A549 (cell line): ENCODE measurements at regions not wholly inside any gene's neighbourhood (a gene's known extent, or its start where the extent isn't known, plus 50 kb on each side); places are given as distances from the start of the nearest gene placed in this dataset.
"Not testable (repeated sequence)": the region's sequence is repeated elsewhere in the genome, so short reads cannot be mapped to it uniquely, and the experiment has no call there.

Source experiments
- KDM5A ChIP-seq: fragments of 200-600 bp; sonication (generic); IDR thresholded peaks from 2 replicates; pipeline ENCODE4 v1.6.1; 2016; ENCODE audit warnings: antibody characterized with exemption, mild to moderate bottlenecking
- MAZ ChIP-seq: fragments of 150-350 bp; IDR thresholded peaks from 2 replicates; pipeline ENCODE4 v1.6.1; 2014; ENCODE audit warnings: antibody characterized with exemption, low read depth, low read length, borderline replicate concordance
- NPAS2 ChIP-seq: fragments of 250-450 bp; sonication (Bioruptor Pico); IDR thresholded peaks from 2 replicates; pipeline ENCODE4 v1.8.0; 2022; ENCODE audit warnings: mild to moderate bottlenecking, moderate library complexity, borderline replicate concordance
- POLR2A ChIP-seq: IDR thresholded peaks from 2 replicates; pipeline ENCODE4 v1.6.1; 2012; ENCODE audit warnings: mild to moderate bottlenecking, low read length
- TF ChIP-seq, protein P1 (sequence below): fragments of >200 bp; sonication (Bioruptor Twin); formaldehyde crosslinking; IDR thresholded peaks from 3 replicates; pipeline ENCODE4 v1.5.1; 2016
- TF ChIP-seq, protein P2 (sequence below): fragments of 450-650 bp; IDR thresholded peaks from 2 replicates; pipeline ENCODE4 v1.6.1; 2014; ENCODE audit warnings: antibody characterized with exemption

DNA sequence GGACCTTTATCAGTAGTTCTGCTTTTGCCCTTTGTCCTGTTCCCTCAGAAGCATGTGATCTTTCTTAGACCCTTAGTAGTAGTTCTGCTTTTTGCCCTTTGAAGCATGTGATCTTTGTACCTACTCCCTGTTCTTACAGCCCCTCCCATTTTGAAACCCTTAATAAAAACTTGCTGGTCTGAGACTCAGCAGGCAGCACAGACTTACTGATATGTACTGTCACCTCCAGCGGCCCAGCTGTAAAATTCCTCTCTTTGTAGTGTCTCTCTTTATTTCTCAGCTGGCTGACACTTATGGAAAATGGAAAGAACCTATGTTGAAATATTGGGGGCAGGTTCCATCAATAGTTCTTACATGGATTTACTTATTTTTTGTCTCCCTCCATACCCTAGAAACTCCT lies 110.4 kb downstream of the UNC93B1 start:
- TF ChIP-seq MAZ; KDM5A; POLR2A; NPAS2 (CRISPR knock-in tag): not testable (repeated sequence)
- TF ChIP-seq, protein P1, sequence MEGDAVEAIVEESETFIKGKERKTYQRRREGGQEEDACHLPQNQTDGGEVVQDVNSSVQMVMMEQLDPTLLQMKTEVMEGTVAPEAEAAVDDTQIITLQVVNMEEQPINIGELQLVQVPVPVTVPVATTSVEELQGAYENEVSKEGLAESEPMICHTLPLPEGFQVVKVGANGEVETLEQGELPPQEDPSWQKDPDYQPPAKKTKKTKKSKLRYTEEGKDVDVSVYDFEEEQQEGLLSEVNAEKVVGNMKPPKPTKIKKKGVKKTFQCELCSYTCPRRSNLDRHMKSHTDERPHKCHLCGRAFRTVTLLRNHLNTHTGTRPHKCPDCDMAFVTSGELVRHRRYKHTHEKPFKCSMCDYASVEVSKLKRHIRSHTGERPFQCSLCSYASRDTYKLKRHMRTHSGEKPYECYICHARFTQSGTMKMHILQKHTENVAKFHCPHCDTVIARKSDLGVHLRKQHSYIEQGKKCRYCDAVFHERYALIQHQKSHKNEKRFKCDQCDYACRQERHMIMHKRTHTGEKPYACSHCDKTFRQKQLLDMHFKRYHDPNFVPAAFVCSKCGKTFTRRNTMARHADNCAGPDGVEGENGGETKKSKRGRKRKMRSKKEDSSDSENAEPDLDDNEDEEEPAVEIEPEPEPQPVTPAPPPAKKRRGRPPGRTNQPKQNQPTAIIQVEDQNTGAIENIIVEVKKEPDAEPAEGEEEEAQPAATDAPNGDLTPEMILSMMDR, result not testable (repeated sequence)
- TF ChIP-seq, protein P2, sequence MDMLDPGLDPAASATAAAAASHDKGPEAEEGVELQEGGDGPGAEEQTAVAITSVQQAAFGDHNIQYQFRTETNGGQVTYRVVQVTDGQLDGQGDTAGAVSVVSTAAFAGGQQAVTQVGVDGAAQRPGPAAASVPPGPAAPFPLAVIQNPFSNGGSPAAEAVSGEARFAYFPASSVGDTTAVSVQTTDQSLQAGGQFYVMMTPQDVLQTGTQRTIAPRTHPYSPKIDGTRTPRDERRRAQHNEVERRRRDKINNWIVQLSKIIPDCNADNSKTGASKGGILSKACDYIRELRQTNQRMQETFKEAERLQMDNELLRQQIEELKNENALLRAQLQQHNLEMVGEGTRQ, result not testable (repeated sequence)
